ENCODE measurements at regions not wholly inside any gene's neighbourhood (a gene's known extent, or its start where the extent isn't known, plus 50 kb on each side); places are given as distances from the start of the nearest gene placed in this dataset.

DNA sequence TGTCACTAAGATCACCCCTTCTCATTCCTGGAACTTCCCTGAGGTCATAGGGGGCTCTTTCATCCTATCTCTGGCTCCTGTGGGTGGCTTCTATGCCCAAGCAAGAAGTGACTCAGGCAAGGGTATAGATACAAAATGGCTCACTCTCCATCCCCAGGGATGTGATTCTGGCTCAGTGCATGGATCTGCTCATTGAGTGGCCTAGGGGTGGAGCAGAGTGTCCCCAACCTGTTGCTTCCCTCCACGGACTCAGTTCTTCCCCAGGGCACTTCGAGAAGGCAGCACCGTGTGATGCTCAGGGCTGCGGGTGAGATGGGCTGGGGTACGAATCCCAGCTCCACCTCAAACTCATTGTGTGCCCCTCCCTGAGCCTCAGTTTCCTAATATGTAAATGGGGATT is 136.4 kb downstream of the PTPRS start:
- Histone ChIP-seq H3K4me1 (ENCODE audit: control insufficient read depth in 4 of 4, insufficient read depth in 4 of 4, low read length in 3 of 4) (no peaks in the 10 kb centered on the region), H3K9me3 (ENCODE audit: control insufficient read depth in 4 of 4, low read length in 3 of 4) (peaks cover 0 to 4% (median 4%) of the 10 kb centered on the region in 4 donors), H3K4me3 (ENCODE audit: low read depth in 1 of 3, low read length in 3 of 3) (no peak overlapping the region), H3K9ac (ENCODE audit: low read depth in 1 of 2, low read length in 2 of 2) (no peak overlapping the region), H3K36me3 (ENCODE audit: control insufficient read depth in 4 of 4, insufficient read depth in 3 of 4, low read depth in 1 of 4, low read length in 3 of 4) (peaks cover 0 to 16% (median 1%) of the 10 kb centered on the region in 4 donors), H3K27ac (ENCODE audit: low read depth in 1 of 2, low read length in 2 of 2) (no peak overlapping the region), H3K27me3 (ENCODE audit: control insufficient read depth in 4 of 4, insufficient read depth in 4 of 4, low read length in 3 of 4) (no peaks in the 10 kb centered on the region)
- no peak for DNase-seq (ENCODE audit: low spot score)
- WGBS: 95% methylated on average over 5 of the region's 5 CpGs
- no peak for TF ChIP-seq TAF1 (conservative IDR thresholded peaks at IDR 0.05)
- no peak for TF ChIP-seq HNF4A (conservative IDR thresholded peaks at IDR 0.05)
- TF ChIP-seq HNF4G (IDR thresholded peaks at IDR 0.05): no peak

Data from liver (tissue), 7 donors.